ENCODE measurements at regions not wholly inside any gene's neighbourhood (a gene's known extent, or its start where the extent isn't known, plus 50 kb on each side); places are given as distances from the start of the nearest gene placed in this dataset.
"Not testable (repeated sequence)": the region's sequence is repeated elsewhere in the genome, so short reads cannot be mapped to it uniquely, and the experiment has no call there.

DNA sequence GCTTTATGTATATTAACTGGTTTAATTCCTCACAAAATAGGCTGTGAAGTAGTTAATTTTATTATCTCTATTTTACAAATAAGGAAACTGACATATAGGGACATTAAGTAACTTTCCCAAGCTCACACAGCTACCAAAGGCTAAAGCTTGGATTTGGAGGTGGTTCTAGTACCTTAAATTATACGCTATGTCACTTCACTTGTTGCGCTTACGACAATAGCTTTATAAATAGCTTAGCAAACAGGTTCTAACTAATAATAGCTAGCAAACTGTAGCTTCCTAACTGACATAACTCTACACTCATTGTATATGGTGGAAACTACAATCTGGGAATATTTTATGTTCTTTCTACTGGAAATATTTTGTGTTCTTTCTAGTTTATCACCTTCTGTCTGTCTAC is 666.4 kb upstream of the CPEB2 start:
- no peak for DNase-seq

DNA sequence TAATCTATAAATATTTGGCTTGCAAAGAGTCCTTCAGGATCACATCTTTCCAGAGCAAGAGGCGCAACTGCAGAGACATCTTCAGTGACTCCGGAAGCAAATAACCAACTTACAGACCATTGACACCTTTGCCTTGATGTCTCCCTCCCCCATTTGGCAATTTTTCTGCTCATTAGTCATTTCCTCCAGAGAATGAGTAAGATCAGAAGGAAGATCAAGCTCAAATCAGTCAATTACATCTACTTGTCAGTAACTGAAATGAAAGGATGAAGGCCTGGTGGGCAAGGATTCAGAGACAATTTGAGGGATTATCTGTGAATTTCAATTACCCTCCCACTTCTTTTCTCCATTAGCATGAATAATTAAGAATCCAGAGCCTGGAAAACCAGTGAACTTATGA is 665.6 kb upstream of the CPEB2 start:
- no peak for DNase-seq

DNA sequence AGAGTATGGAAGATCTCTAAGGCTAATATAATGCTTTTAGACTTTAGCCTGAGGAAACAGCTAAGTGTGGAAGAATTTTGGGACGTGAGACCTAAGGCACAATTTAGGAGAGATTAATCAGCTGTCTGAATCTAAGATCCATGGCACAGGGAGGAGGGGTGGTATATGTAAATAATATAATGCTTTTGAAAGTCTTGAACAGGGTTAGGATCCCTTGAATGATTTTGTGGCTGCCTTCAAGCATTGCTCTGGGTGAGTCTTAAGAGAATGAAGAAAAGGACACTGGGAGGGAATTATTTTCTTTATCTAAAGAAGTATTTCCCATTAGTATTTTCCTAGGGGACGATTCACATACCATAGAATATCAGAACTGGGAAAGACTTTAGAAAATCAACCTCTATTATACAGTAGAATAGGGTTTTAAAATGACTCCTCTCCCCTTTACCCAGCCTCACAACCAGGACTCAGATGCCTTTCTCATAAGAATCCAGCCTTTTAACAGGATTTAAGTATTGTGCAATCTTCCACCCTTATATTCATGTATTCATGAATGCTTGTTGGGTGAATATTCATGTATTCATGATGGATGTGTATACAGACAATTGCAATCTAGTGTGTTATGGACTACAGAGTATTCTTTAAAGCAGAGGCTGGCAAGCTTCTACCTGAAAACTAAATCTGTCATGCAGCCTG is 664.2 kb upstream of the CPEB2 start:
- no peak for DNase-seq

DNA sequence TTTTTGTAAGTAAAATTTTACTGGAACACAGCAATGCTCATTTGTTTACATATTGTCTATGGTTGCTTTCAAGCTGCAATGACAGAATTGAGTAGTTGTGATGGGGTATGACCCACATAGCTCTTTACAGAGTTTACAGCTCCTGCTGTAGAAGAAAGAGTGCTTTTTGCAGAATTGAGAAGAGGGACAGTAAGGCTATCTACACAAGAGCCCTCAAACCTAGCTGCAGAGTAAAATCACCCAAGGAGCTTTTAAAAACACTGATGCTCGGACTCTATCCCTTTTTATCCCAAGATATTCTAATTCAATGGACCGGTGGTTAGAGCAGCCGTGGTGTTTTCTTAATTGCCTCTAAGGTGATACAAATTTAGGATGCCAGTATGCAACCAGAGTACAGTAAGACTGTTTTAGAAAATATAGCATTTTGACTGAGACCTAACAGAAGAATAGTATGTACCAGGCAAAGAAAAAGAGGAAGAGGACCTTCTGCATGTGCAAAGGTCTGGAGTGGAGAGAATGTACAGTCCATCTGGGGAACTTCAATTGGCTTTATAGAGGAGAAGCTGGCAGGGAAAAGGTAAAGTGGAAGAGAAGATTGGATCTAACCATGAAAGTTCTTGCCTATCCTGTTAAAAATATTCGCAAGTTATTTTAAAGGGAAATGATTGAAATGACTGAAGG is 663.6 kb upstream of the CPEB2 start:
- no peak for DNase-seq

DNA sequence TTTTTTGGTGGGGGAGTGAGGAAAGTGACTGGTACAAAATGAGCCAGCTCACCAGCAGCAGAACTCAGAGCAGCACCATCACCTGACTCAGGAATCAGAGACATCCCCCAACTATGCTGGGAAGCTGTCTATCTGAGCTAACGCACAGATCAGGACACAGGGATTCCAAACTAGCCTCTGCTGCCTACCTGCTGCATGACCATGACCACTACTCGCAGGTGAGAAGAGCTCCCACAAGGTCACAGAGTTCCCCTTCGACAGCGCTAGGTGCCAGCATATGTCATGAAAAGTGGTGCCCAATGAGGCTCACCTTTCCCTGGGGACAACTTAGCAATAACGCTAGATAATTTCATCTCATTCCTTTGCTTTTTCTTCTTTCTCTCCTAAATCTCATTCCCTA is 662.6 kb upstream of the CPEB2 start:
- DNase-seq = no peak

DNA sequence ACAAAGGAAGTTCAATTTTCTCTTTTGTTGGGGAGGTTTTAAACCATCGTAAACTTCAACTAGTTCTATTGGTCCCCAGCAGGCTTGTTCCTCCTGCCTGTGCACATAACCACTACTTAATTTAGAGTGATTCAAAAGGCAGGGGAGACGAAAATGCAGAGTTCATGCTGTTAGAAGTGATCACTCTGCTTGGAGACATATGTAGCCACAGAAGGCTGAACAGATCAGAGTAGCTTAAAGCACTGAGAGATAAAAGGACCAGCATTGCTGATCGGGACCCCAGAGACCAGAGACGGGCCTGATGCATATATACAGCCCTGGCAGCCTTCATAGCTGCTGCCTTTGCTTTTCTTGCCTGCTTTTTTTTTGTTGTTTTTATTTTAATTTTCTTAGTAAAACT is 662.0 kb upstream of the CPEB2 start:
- no peak for DNase-seq

DNA sequence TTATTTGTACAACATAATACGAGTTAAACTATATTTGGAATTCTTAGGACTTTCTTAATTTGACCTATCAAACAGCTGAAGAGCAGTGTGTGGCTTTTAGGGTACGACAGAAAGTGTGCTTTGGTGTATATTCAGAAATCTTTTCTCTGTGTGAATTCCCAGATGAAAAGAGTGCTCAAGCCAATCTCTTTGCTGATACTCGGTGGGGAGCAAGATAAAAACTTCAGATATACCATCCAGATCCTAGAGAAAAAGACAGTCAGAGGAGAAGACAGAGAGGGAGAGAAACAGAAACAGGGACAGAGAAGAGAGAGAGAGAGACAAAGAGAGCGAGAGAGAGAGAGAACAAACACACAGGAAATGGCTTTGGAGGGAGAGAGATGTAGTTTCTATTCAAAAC is 658.3 kb upstream of the CPEB2 start:
- no peak for DNase-seq

DNA sequence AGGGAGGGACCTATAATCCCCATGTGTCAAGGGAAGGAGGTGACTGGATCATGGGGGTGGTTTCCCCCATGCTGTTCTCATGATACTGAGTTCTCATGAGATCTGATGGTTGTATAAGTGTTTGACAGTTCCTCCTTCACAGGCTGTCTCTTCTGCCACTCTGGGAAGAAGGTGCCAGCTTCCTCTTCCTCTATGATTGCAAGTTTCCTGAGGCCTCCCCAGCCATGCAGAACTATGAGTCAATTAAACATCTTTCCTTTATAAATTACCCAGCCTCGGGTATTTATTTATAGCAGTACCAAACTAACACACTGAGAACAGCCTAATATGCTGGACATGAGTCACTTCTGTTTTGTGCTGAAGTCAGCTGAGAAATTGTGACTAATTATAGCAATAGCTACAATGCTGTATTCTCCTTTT is 656.9 kb upstream of the CPEB2 start:
- DNase-seq = no peak

DNA sequence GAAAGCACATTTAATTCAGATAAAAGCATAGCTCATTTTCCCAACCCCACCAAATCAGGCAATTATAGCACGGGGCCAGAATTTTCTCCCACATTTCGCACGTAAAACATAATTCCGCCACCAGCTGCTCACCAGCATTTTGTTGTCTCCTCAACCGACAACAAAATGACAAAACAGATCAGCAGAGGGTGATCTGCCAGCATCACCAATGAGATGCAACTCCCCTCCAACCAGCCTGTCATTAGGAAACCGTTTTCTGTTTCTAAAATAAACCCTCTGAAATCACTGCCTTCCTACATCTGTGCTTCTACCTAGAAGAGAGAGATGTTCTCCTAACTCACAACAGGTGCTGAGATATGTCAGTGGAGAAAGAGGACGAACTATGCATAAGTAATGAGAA is 654.8 kb upstream of the CPEB2 start:
- no peak for DNase-seq

- no peak for DNase-seq
Observed at GRCh38 chr4:14348506-14348905, 653.8 kb upstream of the CPEB2 start.

GRCh38 chr4:14358544-14359160 is 643.6 kb upstream of the CPEB2 start:
- not testable (repeated sequence) for DNase-seq

DNA sequence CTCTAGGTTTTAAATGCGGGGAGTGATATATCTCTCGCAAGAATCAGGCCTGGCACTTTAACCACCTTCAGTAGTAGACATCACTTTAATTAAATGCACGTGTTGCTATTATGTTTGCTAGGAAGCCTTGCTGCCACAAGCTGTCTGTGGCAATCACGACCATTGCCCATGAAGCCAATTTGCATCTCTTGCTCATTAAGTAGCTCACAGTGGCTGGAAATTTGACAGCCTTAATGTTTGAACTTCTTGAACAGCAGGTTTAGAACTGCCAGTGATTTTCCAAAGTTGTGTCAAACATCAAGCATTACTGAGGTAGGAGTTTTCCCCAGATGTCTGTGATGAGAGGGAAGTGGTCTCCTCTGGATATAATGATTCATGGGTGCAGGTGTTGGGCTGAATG is 642.3 kb upstream of the CPEB2 start:
- no peak for DNase-seq

DNA sequence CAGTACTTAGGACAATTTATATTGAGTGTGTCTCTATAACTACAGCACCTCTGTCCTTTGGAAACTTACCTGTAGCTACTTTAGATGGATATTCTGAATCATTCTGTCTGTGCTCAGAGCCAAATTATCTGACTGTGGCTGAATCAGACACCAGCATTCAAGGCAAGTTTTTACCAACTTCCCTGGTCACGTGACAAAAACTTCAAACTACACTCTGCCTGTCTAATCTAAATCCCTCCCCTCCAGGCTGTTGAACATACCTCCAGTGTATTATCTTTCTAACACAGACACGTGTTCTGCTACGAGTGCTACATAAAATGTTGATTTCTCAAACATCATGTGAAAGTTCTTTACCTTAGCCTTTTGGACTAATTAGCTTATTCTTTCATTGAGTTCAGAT is 641.2 kb upstream of the CPEB2 start:
- no peak for DNase-seq

DNA sequence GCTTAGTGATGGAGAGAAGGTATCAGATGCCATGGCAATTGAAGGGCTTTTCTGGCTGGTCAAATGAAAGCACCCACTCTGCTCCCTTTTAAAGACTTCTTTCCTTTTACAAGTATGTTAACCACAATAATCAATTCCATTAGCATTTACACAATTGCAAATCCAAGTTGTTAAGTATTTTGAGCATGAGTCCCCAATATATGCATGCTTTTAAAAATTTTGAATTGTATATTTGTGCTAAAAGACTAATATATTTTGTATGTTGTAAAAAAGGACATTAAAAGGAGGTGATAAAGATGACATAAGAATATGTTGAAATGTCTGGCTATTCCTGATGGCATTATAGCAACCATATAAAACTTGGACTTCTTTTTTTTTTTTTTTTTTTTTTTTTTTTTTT is 639.9 kb upstream of the CPEB2 start:
- no peak for DNase-seq

DNA sequence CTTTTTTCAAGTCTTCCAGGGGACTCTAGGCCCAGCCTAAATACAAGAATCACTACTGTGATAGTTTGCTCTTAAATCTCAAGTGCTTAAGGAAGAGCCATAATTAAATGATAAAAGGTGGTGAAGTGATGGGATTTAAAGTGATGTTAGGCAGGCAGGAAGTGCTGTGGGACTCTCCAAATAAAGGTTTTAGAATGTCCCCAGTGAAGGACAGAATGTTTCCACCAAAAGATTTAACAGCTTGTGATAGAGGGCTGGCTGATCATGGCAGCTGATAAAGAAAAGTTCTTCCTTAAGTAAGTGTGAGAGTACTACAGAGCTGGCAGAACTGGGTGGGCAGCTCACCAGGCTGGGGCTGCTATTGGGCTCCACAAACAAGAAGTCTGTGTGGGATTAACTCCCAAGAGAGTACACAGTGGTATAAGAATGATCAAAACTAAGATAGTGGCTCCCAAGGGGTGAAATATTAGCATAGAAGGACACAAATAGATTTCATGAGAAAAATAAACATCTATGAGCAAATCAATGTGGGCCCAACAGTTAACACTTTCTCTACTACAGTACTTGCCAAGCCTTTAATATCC is 637.2 kb upstream of the CPEB2 start:
- DNase-seq = no peak

DNA sequence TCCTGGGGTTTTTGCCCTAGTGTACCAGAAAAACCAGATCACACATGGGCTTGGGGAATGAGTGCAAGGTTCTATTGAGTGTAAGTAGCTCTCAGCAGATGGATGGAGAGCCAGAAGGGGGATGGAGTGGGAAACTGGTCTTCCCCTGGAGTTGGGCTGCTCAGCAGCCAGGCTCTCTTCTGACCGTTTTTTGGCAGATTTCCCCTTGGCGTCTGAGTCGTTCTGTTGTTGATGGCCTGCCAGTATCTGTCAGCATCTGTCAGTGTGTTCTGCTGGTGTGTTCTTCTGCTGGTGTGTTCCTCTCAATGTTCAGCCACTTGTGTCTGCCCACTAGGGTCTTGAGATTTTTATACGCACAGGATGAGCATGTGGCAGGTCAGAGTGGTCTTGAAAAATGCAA is 633.9 kb upstream of the CPEB2 start:
- no peak for DNase-seq

DNA sequence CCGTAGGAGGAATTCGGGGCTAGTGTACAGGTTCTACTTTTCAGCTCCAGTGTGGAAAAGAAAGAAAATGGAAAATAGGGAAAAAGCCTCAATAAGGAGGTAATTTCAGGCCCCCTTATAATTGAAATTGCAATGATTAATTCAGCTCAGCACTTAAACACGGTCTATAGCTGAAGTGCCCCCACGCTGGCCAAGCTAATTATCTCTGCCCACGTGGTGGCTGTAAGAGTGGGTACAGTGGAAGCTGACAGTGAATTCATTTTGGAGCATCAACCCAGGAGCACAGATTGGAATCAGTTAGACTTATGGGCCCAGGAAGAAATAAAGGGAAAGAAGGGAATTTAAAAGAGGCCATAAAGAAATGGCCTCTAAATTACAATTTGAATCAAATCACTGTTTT is 631.1 kb upstream of the CPEB2 start:
- DNase-seq = no peak

DNA sequence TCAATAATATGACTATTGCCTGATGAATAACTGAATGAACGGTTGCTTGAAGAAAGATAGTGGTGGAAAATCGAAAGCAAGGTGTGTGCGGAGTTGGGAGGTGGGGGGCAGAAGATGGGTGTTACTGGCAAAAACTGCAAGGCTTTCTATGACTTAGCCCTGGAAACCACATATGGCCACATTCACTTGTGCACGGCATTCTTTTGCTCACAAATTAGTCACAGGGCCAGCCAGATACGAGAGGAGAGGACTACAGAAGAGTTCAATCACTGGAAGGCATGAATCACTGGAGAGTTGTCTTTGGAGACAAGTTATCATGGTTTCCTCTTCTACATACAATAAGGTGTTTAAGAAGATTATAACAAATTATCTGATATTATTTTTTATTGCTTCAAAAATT is 626.5 kb upstream of the CPEB2 start:
- DNase-seq = no peak

- no peak for DNase-seq
Observed at GRCh38 chr4:14379183-14379582, 623.1 kb upstream of the CPEB2 start.

DNA sequence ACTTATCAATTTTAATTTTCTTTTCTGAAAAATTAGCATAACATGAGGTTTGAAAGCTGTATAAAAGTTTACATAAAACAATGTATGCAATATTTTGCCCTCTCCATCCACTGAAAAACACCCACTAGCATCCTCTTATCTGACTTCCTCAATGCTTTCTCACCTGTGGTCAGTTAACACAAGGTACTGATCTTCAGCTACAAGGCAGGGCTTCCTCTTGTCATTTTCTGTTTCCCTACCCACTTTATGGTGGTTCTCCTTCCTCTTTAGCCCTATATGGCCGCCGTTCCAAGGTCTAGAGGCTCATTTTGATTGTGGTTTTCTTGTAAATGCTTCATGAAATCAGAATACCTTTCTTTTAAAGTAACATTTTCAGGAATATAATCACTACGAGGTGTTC is 618.6 kb upstream of the CPEB2 start:
- DNase-seq = no peak

- no peak for DNase-seq
Observed at GRCh38 chr4:14384824-14385223, 617.5 kb upstream of the CPEB2 start.

GRCh38 chr4:14386196-14386595 is 616.1 kb upstream of the CPEB2 start:
- no peak for DNase-seq

DNA sequence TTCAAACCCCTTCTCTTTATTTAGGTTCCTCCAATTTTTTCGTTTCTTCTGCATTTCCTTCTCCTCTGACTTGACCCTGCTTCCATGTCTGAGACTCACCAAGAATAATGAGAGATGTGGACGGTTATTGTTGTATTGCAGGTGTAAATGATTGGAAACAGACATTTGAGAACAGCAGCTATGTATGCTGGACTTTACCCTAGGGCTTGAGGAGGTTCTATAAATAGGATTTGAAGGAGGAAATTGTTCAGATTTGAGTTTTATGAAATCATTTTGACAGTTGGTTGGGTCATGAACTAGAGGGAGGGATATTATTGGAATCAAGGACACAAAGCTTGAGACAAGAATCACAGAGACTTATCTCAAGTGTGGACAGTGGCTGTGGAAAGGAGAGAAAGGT is 614.6 kb upstream of the CPEB2 start:
- no peak for DNase-seq

DNA sequence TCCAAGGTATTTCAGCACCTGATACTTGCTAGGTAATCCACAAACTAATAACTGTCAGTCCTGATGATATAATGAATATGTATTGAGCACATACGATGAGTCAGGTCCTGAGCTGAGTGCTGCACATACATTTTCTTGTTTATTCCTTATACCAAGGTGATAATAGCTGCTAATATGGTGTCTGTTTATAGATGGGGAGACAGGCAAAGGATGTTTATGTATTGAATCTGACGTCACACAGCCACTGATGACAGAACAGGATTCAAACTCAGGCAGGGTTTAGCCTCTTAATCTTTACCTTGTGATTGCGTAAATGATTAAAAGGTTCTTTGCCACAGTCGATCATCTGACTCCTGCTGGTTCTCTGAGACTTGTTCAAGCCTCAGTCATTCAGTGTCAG is 609.9 kb upstream of the CPEB2 start:
- no peak for DNase-seq

All from NCI-H187 treated with DMSO at 0.1 percent for 48 hours (cell line).